Endothelial cell of umbilical vein (primary cell): ENCODE measurements at regions not wholly inside any gene's neighbourhood (a gene's known extent, or its start where the extent isn't known, plus 50 kb on each side); places are given as distances from the start of the nearest gene placed in this dataset.

Experiments used
- BruUV-seq: library from RNA; stranded (reverse); fragments of 400-500 nt; replicated peaks from 2 replicates; lab custom pipeline; 2021; lab: Mats Ljungman, UMichigan
- CTCF ChIA-PET: fragments of 300-600, 350-600 bp; sonication (Branson Sonifier 250); formaldehyde crosslinking; loops from one replicate; lab custom pipeline; 2021; ENCODE audit warnings: antibody characterized with exemption, inconsistent platforms; lab: Charles Lee
- POLR2A ChIA-PET: fragments of 300-600, 350-600 bp; sonication (Branson Sonifier 250); formaldehyde crosslinking; loops from one replicate; lab custom pipeline; 2021; ENCODE audit warnings: antibody characterized with exemption, inconsistent platforms; lab: Charles Lee
- DNase-seq: peaks from one replicate; pipeline ENCODE4 v3.0.0-alpha.2; 2011; ENCODE audit warnings: low read depth, low spot score
- FAIRE-seq: peaks from 2 replicates; lab custom pipeline; 2011; peaks lifted over from hg19 to GRCh38; lab: Jason Lieb, UNC
- H2AFZ ChIP-seq: 2 replicates; pipeline ENCODE4 v1.6.0; 2012; ENCODE audit warnings: low read depth, low read length, control low read depth, inconsistent platforms
- H3K27ac ChIP-seq: 2 replicates; pipeline ENCODE4 v1.5.1; 2011; ENCODE audit warnings: low read depth, mild to moderate bottlenecking, control low read depth, low read length, moderate library complexity; ENCODE audit not compliant: insufficient read depth
- H3K27me3 ChIP-seq, 2 experiments: 2 replicates each; pipeline versions ENCODE4 v1.6.0 to v1.6.1; 2011; ENCODE audit warnings: low read length in 2 of 2, mixed read lengths in 1 of 2; ENCODE audit not compliant: control insufficient read depth in 2 of 2, insufficient read depth in 2 of 2
- H3K36me3 ChIP-seq, 2 experiments: 2 replicates in 1 of 2; 3 replicates in 1 of 2; pipeline ENCODE4 v1.5.1; 2011; ENCODE audit warnings: low read length in 2 of 2, mild to moderate bottlenecking in 1 of 2, moderate library complexity in 1 of 2; ENCODE audit not compliant: control insufficient read depth in 2 of 2, insufficient read depth in 2 of 2; ENCODE audit errors: extremely low read depth in 1 of 2
- H3K4me1 ChIP-seq: 3 replicates; pipeline ENCODE4 v1.5.1; 2011; ENCODE audit warnings: mild to moderate bottlenecking, low read length; ENCODE audit not compliant: control insufficient read depth, insufficient read depth; ENCODE audit errors: extremely low read depth
- H3K4me2 ChIP-seq: 2 replicates; pipeline ENCODE4 v1.6.1; 2011; ENCODE audit warnings: low read length, control low read depth, mixed read lengths; ENCODE audit not compliant: insufficient read depth
- H3K4me3 ChIP-seq, 3 experiments: fragments of 200-600 bp in 1 of 3; sonication (generic), shearing (Covaris generic) in 1 of 3; replicated peaks in 1 of 3; 2 replicates each; pipeline ENCODE4 v1.5.1; 2011 to 2016; ENCODE audit warnings: control low read depth in 3 of 3, low read length in 3 of 3, mild to moderate bottlenecking in 2 of 3, inconsistent platforms in 1 of 3, low read depth in 1 of 3, moderate library complexity in 1 of 3; ENCODE audit not compliant: insufficient read depth in 1 of 3
- H3K79me2 ChIP-seq: 2 replicates; pipeline ENCODE4 v1.6.0; 2012; ENCODE audit warnings: low read length, inconsistent platforms; ENCODE audit not compliant: control insufficient read depth, insufficient read depth
- H3K9ac ChIP-seq: replicated peaks from 2 replicates; pipeline ENCODE3; 2011; ENCODE audit warnings: low read length, control low read depth; ENCODE audit not compliant: insufficient read depth; ENCODE audit errors: extremely low read depth
- H3K9me1 ChIP-seq: replicated peaks from 3 replicates; pipeline ENCODE4 v1.6.0; 2011; ENCODE audit warnings: mild to moderate bottlenecking, low read length; ENCODE audit not compliant: control insufficient read depth, insufficient read depth; ENCODE audit errors: extremely low read depth
- H3K9me3 ChIP-seq: replicated peaks from 2 replicates; pipeline ENCODE4 v1.5.1; 2012; ENCODE audit warnings: low read length, inconsistent platforms; ENCODE audit not compliant: control insufficient read depth, insufficient read depth
- H4K20me1 ChIP-seq: replicated peaks from 2 replicates; pipeline ENCODE3; 2011; ENCODE audit warnings: mild to moderate bottlenecking, low read length; ENCODE audit not compliant: control insufficient read depth, insufficient read depth; ENCODE audit errors: extremely low read depth
- EZH2 ChIP-seq: IDR thresholded peaks from 2 replicates; pipeline ENCODE4 v1.6.1; 2012; ENCODE audit warnings: borderline replicate concordance, low read depth, mild to moderate bottlenecking, moderate library complexity, low read length, inconsistent platforms; ENCODE audit not compliant: severe bottlenecking
- FOS ChIP-seq: IDR thresholded peaks from 2 replicates; pipeline ENCODE4 v1.6.1; 2011; ENCODE audit warnings: mild to moderate bottlenecking, low read length, moderate library complexity, borderline replicate concordance; ENCODE audit not compliant: insufficient read depth
- GATA2 ChIP-seq: IDR thresholded peaks from 2 replicates; pipeline ENCODE4 v1.7.0; 2011; ENCODE audit warnings: low read depth, mild to moderate bottlenecking, moderate library complexity, mixed read lengths, low read length; ENCODE audit not compliant: insufficient read length, insufficient read depth
- JUN ChIP-seq: IDR thresholded peaks from 2 replicates; pipeline ENCODE4 v1.6.1; 2011; ENCODE audit warnings: borderline replicate concordance, low read depth; ENCODE audit not compliant: insufficient read length, insufficient read depth
- MYC ChIP-seq: IDR thresholded peaks from one replicate; pipeline ENCODE4 v1.6.1; 2011; ENCODE audit warnings: mild to moderate bottlenecking, low read depth, low read length
- POLR2A ChIP-seq: IDR thresholded peaks from 2 replicates; pipeline ENCODE4 v1.6.1; 2012; ENCODE audit warnings: low read depth, mild to moderate bottlenecking, control low read depth, low read length
- POLR2AphosphoS5 ChIP-seq: IDR thresholded peaks from 2 replicates; pipeline ENCODE4 v1.6.1; 2012; ENCODE audit warnings: low read depth, mild to moderate bottlenecking, control low read depth, low read length, moderate library complexity; ENCODE audit not compliant: insufficient read depth
- dilution Hi-C: fragments of 300-500 bp; cut with MboI; formaldehyde crosslinking; loops from one replicate; pipeline ENCODE4 v1.15.0; 2019; ENCODE audit warnings: low sequenced_read_pairs; ENCODE audit not compliant: extremely low pct_ligation_motif_present
- intact Hi-C: fragments of 100-400 bp; cut with micrococcal nuclease; formaldehyde crosslinking; loops from one replicate; pipeline ENCODE4 v1.10.0; 2022
- TF ChIP-seq, protein P1 (sequence below): IDR thresholded peaks from 2 replicates; pipeline ENCODE4 v1.6.1; 2011; ENCODE audit not compliant: insufficient read depth, insufficient read length
- TF ChIP-seq, protein P2 (sequence below), 2 donors: IDR thresholded peaks; 1 replicate in 1 of 2; 2 replicates in 1 of 2; pipeline ENCODE4 v1.5.1; 2011; ENCODE audit warnings: low read length in 2 of 2, mild to moderate bottlenecking in 2 of 2, moderate library complexity in 2 of 2, control low read depth in 1 of 2, inconsistent platforms in 1 of 2, low read depth in 1 of 2; ENCODE audit not compliant: insufficient read depth in 1 of 2; ENCODE audit errors: extremely low read depth in 1 of 2

DNA sequence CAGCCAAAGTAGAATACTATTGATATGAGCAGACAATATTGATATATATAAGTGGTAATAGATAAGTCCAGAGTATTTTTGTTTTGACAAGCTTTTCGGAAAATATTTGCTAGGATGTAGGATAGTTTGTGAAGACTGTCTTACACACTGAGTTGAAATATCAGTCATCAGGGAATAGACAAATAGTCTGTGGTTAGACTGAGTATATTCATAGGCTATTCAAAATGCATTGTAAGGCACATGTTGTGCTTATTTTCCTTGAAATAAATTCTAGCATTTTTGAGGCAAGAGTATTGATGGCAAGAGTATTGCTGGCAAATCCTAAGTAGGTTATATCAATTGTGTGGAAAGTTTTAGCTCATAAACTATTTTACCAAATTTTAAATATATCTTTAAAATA is 201.1 kb downstream of the LRIG3 start:
- Histone ChIP-seq H3K9ac (no peak overlapping the region), H3K4me2 (no peak overlapping the region), H3K79me2 (no peaks in the 10 kb centered on the region), H3K36me3 (no peaks in the 10 kb centered on the region), H3K9me3 (no peaks in the 10 kb centered on the region), H2AFZ (no peak overlapping the region), H3K4me3 (no peak overlapping the region), H3K27me3 (no peaks in the 10 kb centered on the region), H3K9me1 (no peaks in the 10 kb centered on the region), H4K20me1 (no peaks in the 10 kb centered on the region), H3K4me1 (no peaks in the 10 kb centered on the region), H3K27ac (no peak overlapping the region)
- BruUV-seq = no TSS peak
- TF ChIP-seq EZH2 = no peak
- DNase-seq (no peak), FAIRE-seq (no peak)
- ChIA-PET POLR2A (no interaction called here), CTCF (no interaction called here)
- dilution Hi-C loops = no loop called here
- intact Hi-C loops = no loop called here

DNA sequence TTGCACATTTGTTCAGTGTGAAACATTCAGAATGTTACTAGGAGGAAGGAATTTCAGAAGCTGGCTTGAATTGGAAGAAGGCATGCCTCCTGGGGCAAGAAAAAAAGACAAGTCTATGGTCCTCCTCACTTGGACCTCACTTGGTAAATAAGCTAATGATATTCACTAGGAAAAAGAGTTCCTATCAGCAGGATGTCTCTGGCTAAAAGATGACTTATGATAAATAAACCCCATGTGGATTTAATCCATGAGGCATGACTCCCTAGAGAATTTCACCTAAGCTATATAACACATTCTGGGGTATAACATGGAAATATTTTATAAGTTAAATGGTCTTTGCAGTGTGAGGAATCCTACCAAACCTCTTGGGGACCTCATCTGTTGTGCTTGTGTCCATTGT is 199.9 kb downstream of the LRIG3 start:
- ChIA-PET POLR2A (no interaction called here), CTCF (no interaction called here)
- Histone ChIP-seq H3K27me3 (no peaks in the 10 kb centered on the region), H3K4me3 (no peak overlapping the region), H4K20me1 (no peaks in the 10 kb centered on the region), H3K4me2 (no peak overlapping the region), H3K9me1 (no peaks in the 10 kb centered on the region), H3K4me1 (no peaks in the 10 kb centered on the region), H3K9ac (no peak overlapping the region), H3K27ac (no peak overlapping the region), H3K79me2 (no peaks in the 10 kb centered on the region), H2AFZ (no peak overlapping the region), H3K9me3 (no peaks in the 10 kb centered on the region), H3K36me3 (no peaks in the 10 kb centered on the region)
- no TSS peak for BruUV-seq
- no peak for DNase-seq
- dilution Hi-C loops (no loop called here), intact Hi-C loops (no loop called here)
- TF ChIP-seq, protein P1, sequence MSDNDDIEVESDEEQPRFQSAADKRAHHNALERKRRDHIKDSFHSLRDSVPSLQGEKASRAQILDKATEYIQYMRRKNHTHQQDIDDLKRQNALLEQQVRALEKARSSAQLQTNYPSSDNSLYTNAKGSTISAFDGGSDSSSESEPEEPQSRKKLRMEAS = no peak
- TF ChIP-seq POLR2AphosphoS5 (no peak), JUN (no peak), FOS (no peak), GATA2 (no peak), EZH2 (no peak), MYC (no peak), POLR2A (no peak)
- TF ChIP-seq, protein P2, sequence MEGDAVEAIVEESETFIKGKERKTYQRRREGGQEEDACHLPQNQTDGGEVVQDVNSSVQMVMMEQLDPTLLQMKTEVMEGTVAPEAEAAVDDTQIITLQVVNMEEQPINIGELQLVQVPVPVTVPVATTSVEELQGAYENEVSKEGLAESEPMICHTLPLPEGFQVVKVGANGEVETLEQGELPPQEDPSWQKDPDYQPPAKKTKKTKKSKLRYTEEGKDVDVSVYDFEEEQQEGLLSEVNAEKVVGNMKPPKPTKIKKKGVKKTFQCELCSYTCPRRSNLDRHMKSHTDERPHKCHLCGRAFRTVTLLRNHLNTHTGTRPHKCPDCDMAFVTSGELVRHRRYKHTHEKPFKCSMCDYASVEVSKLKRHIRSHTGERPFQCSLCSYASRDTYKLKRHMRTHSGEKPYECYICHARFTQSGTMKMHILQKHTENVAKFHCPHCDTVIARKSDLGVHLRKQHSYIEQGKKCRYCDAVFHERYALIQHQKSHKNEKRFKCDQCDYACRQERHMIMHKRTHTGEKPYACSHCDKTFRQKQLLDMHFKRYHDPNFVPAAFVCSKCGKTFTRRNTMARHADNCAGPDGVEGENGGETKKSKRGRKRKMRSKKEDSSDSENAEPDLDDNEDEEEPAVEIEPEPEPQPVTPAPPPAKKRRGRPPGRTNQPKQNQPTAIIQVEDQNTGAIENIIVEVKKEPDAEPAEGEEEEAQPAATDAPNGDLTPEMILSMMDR (IDR thresholded peaks at IDR 0.05; ENCODE audit: extremely low read depth in 1 of 2, insufficient read depth in 1 of 2, low read depth in 1 of 2, low read length in 2 of 2) = no peak
- FAIRE-seq = no peak
